ENCODE measurements at regions not wholly inside any gene's neighbourhood (a gene's known extent, or its start where the extent isn't known, plus 50 kb on each side); places are given as distances from the start of the nearest gene placed in this dataset.

DNA sequence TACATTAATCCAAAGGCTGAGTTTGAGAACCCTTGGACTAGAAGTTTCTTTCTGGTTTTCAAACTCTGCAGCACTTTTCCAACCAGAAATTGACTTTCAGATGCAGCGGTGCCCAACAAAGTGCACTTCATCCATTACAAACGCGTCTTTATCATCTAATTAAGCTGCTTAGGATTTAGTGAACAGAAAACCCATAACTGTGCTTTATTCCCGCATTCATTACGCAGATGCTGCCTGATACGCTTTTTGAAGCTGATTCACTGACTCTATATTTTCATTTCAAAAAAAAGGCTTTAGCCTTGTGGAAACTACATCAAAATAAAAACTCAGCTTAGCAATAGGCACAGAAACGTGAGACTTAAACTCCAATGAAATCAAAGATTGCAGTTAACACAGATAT is 69.8 kb upstream of the CTXND1 start:
- no peak for DNase-seq (ENCODE audit: low read depth)
- no peak overlapping the region for H3K4me3 ChIP-seq (ENCODE audit: low read depth, low read length)
- TF ChIP-seq MYC (IDR thresholded peaks at IDR 0.05; ENCODE audit: low read depth, low read length) (no peak), POLR2A (IDR thresholded peaks at IDR 0.05; ENCODE audit: extremely low read depth, insufficient read length) (no peak)
- TF ChIP-seq, protein P1, sequence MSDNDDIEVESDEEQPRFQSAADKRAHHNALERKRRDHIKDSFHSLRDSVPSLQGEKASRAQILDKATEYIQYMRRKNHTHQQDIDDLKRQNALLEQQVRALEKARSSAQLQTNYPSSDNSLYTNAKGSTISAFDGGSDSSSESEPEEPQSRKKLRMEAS (IDR thresholded peaks at IDR 0.05; ENCODE audit: low read depth, low read length): no peak
- TF ChIP-seq, protein P2, sequence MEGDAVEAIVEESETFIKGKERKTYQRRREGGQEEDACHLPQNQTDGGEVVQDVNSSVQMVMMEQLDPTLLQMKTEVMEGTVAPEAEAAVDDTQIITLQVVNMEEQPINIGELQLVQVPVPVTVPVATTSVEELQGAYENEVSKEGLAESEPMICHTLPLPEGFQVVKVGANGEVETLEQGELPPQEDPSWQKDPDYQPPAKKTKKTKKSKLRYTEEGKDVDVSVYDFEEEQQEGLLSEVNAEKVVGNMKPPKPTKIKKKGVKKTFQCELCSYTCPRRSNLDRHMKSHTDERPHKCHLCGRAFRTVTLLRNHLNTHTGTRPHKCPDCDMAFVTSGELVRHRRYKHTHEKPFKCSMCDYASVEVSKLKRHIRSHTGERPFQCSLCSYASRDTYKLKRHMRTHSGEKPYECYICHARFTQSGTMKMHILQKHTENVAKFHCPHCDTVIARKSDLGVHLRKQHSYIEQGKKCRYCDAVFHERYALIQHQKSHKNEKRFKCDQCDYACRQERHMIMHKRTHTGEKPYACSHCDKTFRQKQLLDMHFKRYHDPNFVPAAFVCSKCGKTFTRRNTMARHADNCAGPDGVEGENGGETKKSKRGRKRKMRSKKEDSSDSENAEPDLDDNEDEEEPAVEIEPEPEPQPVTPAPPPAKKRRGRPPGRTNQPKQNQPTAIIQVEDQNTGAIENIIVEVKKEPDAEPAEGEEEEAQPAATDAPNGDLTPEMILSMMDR (IDR thresholded peaks at IDR 0.05; ENCODE audit: low read depth, low read length): no peak

DNA sequence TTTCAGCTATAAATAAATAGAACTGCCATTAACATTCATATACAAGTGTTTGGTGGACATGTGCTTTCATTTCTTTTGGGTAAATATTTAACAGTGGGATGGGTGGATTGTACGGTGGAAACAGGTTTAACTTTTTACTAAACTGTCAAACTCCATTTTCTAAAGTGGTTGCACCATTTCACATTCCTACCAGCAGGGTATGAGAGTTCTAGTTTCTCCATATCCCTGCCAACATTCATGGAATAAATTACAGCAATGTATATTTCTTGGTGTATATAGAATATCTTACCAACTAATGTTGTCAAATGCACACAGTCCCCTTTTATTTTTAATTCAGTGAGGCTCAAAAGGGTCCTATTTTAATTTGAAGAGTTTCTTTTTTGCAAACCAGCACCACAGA is 71.3 kb upstream of the CTXND1 start:
- TF ChIP-seq, protein P2 (IDR thresholded peaks at IDR 0.05; ENCODE audit: low read depth, low read length): no peak
- TF ChIP-seq, protein P1 (IDR thresholded peaks at IDR 0.05; ENCODE audit: low read depth, low read length): no peak
- TF ChIP-seq POLR2A (IDR thresholded peaks at IDR 0.05; ENCODE audit: extremely low read depth, insufficient read length): no peak
- TF ChIP-seq MYC (IDR thresholded peaks at IDR 0.05; ENCODE audit: low read depth, low read length): no peak
- no peak for DNase-seq (ENCODE audit: low read depth)
- H3K4me3 ChIP-seq (ENCODE audit: low read depth, low read length): no peak overlapping the region

GRCh38 chr15:80324545-80325080 is 72.6 kb upstream of the CTXND1 start:
- TF ChIP-seq, protein P2 (IDR thresholded peaks at IDR 0.05; ENCODE audit: low read depth, low read length): no peak
- TF ChIP-seq MYC (IDR thresholded peaks at IDR 0.05; ENCODE audit: low read depth, low read length) (no peak), POLR2A (IDR thresholded peaks at IDR 0.05; ENCODE audit: extremely low read depth, insufficient read length) (no peak)
- TF ChIP-seq, protein P1 (IDR thresholded peaks at IDR 0.05; ENCODE audit: low read depth, low read length): no peak
- no peak overlapping the region for H3K4me3 ChIP-seq (ENCODE audit: low read depth, low read length)
- no peak for DNase-seq (ENCODE audit: low read depth)

- DNase-seq (ENCODE audit: low read depth): peak; percentile 70
- H3K4me3 ChIP-seq (ENCODE audit: low read depth, low read length): no peak overlapping the region
Observed at GRCh38 chr15:80325206-80325605, 73.2 kb upstream of the CTXND1 start.

DNA sequence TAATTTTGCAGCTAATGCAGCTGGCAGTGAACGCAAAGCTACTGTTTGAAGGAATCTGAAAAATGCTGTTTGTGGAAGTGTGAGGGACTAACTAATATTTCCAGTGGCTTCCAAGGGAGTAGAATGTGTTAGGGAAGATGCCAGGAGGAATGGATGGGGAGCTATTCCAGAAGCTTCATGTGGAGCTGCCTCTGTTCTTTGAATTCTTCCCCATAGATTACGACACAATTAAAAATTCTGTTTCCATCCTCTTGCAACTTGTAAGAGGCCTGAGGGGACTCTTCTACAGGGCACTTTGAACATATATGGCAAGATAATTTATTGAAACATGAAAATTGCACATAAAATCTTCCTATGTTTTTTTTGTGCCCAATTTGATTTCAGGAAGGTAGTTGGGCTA is 74.3 kb upstream of the CTXND1 start:
- H3K4me3 ChIP-seq (ENCODE audit: low read depth, low read length): no peak overlapping the region
- no peak for DNase-seq (ENCODE audit: low read depth)
- TF ChIP-seq MYC (IDR thresholded peaks at IDR 0.05; ENCODE audit: low read depth, low read length): no peak
- TF ChIP-seq POLR2A (IDR thresholded peaks at IDR 0.05; ENCODE audit: extremely low read depth, insufficient read length): no peak

More at GRCh38 chr15:80325206-80325605, 73.2 kb upstream of the CTXND1 start:
- TF ChIP-seq, protein P2 (IDR thresholded peaks at IDR 0.05; ENCODE audit: low read depth, low read length): no peak
- TF ChIP-seq MYC (IDR thresholded peaks at IDR 0.05; ENCODE audit: low read depth, low read length) (peak; percentile 49), POLR2A (IDR thresholded peaks at IDR 0.05; ENCODE audit: extremely low read depth, insufficient read length) (no peak)
- TF ChIP-seq, protein P1 (IDR thresholded peaks at IDR 0.05; ENCODE audit: low read depth, low read length): peak; percentile 56; the same call in 1 of the 2 replicates

- no peak overlapping the region for H3K4me3 ChIP-seq (ENCODE audit: low read depth, low read length)
- TF ChIP-seq, protein P1 (IDR thresholded peaks at IDR 0.05; ENCODE audit: low read depth, low read length): no peak
- TF ChIP-seq, protein P2 (IDR thresholded peaks at IDR 0.05; ENCODE audit: low read depth, low read length): no peak
- no peak for TF ChIP-seq POLR2A (IDR thresholded peaks at IDR 0.05; ENCODE audit: extremely low read depth, insufficient read length)
- TF ChIP-seq MYC (IDR thresholded peaks at IDR 0.05; ENCODE audit: low read depth, low read length): no peak
- peak; percentile 9 for DNase-seq (ENCODE audit: low read depth)
Observed at GRCh38 chr15:80328496-80328895, 75.7 kb upstream of the ARNT2 start.

All from NB4 (cell line).